Jurkat, Clone E6-1 (cell line): ENCODE measurements at regions not wholly inside any gene's neighbourhood (a gene's known extent, or its start where the extent isn't known, plus 50 kb on each side); places are given as distances from the start of the nearest gene placed in this dataset.
A peak's percentile ranks its signal among the peaks of the same experiment; 100 is the strongest.

Source experiments
- DNase-seq: peaks from one replicate; pipeline ENCODE4 v3.0.0-alpha.2; 2011; ENCODE audit warnings: low read depth, low spot score
- H3K4me3 ChIP-seq: 2 replicates; pipeline ENCODE4 v1.5.1; 2011; ENCODE audit warnings: mild to moderate bottlenecking, low read length, control low read depth, moderate library complexity

DNA sequence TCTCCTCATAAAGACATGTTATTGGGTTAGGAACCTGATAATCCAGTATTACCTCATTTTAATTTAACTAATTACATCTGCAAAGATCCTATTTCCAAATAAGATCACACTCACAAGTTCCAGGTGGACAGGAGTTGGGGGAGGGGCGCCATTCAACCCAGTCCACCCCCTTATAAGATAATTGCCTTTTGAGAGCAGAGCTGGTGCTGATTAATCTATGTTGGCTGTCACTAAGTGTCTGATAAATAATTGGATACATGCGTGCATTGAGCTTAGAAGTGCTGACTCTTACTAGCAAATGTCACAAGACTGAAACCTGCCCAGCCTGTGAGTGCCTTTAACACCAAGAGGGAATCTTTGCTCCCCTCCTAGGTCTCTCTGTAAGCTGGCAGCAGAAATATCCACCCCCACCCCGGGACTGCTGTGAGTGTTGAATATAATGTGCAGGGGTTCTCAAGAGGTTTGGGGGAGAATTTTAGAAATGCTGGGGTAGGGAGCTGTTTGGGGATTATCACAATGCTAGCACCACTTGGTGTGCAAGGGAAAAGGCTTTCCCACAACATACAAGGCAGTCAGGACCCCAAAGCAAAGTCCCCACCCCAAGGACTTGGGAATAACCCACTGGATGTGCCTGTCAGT is 87.5 kb downstream of the ANKRD60 start:
- no peak overlapping the region for H3K4me3 ChIP-seq
- no peak for DNase-seq

- no peak for DNase-seq
- H3K4me3 ChIP-seq, result no peak overlapping the region
Observed at GRCh38 chr20:58139849-58140786, 88.3 kb downstream of the ANKRD60 start.

- H3K4me3 ChIP-seq, result no peak overlapping the region
- DNase-seq, result no peak
Observed at GRCh38 chr20:58138395-58138794, 90.1 kb downstream of the ANKRD60 start.

DNA sequence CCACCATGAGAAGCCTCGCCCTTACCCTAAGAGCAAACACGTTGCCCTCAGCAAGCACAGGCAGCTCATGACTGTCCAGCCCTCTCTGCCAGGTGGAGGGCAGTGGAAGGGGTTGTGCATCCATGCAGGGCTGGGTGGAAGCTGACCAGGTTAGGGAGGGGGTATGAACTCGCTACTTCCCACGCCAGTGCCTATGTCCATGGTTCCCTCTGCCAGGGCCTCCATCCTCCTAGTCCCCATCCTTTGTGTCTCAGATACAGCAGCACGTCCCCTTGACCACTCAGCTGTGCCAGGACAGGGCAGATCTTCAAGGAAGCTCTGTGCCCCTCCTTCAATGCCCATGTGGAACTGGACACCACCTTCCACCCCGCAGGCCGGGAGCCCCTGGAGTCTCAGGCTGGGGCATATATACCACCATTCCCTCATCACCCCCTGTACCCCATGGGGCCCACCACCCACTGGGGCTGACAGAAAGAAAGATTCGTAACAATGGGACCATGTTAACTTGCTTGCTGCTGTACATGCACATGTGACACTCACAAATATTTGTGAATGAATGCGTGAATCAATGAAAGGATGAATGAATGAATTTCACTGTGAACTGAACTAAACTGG is 90.7 kb downstream of the ANKRD60 start:
- no peak for DNase-seq
- H3K4me3 ChIP-seq, result no peak overlapping the region

DNA sequence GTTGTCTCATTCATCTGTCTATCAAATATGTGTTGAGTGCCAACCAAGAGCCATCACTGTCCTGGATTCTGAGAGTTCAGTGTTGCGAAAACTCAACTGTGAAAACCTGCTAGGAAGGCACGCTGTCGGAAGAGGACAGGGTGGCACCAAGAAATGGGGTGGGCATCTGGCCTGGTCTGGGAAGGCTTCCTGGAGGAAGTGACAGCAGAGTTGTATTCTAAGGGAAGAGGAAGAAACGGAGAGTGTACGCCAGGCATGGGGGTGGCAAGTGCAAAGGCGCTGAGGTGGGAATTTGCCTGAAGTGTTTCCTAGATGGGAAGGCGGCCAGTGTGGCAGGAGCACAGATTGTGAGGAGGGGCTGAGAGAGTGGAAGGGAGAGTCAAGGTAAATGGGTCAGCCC is 91.2 kb downstream of the ANKRD60 start:
- no peak overlapping the region for H3K4me3 ChIP-seq
- no peak for DNase-seq

GRCh38 chr20:58136149-58136484 is 92.3 kb downstream of the ANKRD60 start:
- no peak overlapping the region for H3K4me3 ChIP-seq
- DNase-seq, result no peak

- DNase-seq, result no peak
- H3K4me3 ChIP-seq, result no peak overlapping the region
Observed at GRCh38 chr20:58135441-58136148, 92.9 kb downstream of the ANKRD60 start.

GRCh38 chr20:58133020-58133808 is 95.2 kb downstream of the ANKRD60 start:
- H3K4me3 ChIP-seq, result no peak overlapping the region

GRCh38 chr20:58131551-58132142 is 96.8 kb downstream of the ANKRD60 start:
- no peak overlapping the region for H3K4me3 ChIP-seq
- peak; percentile 55 for DNase-seq

More at GRCh38 chr20:58133020-58133808, 95.2 kb downstream of the ANKRD60 start:
- no peak for DNase-seq

- no peak for DNase-seq
- no peak overlapping the region for H3K4me3 ChIP-seq
Observed at GRCh38 chr20:58131151-58131550, 97.3 kb downstream of the ANKRD60 start.

DNA sequence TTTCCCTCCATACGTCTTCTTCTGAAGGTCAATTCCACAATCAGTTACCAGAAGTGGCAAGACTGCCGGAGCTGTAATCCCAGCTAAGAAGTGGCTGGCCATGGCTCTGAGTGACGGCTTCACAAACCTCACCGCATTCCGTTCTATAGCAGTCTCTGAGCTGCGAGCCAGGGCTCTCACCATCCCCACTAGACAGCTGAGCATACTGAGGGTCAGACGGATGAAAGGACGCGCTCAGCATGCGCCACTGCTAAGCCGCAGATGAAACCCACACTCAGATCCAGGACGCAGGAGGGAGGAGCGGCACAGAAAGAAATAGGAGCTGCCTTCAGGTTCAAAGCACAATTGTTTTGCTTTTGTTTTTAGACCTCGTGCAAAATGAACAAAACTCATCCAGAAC is 97.9 kb downstream of the ANKRD60 start:
- DNase-seq, result no peak
- H3K4me3 ChIP-seq, result no peak overlapping the region

- DNase-seq, result no peak
- H3K4me3 ChIP-seq, result no peak overlapping the region
Observed at GRCh38 chr20:58130156-58130555, 98.3 kb downstream of the ANKRD60 start.

DNA sequence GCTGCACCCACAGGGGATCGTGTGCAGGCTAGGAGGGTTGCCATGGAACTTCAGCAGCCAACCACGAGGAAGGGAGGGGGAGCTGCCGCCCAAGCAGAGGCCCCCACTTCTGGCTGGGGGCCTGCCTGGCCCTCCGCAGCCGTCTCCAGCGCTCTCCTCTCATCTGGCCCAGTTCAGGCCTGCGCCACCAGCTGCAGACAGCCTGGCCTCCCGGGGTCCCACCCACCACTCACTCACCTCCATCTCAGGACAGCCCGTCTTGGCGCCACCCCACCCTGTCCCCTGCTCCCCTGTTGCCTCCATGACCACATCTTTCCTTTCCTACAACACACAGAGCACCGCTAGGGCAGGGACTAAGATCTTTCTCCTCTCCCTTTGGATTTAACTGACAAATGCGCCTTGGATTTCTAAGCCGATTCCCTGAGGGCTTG is 98.7 kb downstream of the ANKRD60 start:
- H3K4me3 ChIP-seq, result no peak overlapping the region

DNA sequence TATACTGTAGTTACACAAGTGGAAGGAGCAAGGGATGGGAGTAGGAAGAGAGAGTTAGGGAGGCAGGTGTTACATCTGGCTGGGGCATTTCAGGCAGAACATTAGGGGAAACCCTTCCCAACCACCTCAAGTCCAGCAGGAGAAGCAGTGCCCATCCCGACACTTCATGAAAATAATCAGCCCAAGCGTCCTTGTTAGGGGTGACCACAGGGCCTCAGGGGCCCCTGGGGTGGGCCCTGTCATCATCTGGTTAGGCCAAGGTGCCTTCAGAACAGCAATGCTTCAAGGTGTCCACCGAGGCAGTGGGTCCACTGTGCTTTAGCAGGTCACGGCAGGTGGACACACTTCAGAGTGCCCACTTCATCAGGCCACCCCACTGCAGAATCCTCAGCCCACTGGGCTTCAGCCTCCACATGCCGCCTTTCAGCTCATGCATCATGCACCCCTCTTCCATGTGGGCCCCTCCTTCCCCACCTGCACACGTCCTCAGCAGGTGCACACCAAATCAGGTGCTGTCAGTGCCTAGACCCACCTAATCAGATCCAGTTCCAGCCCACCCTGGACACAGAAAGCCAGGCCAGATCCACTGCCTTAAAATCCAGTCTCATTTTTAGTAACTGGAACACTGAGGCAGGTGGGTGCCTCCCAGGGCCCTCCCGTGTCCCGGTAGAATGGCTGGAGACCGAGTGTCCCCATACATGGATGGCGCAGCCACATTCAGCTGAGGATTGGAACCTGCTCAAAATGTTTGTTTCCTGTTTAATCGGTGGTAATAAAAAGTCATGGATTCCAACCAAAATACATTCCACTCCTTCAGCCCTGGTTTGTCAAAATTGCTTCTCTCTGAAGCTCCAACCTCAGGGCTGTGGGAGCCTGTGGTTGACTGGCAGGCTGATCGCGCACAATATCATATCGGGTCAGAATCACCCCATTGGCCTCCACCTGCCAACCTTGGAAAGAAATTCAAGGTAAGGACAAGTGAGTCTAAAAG is 99.5 kb downstream of the ANKRD60 start:
- H3K4me3 ChIP-seq, result no peak overlapping the region
- no peak for DNase-seq

More for the DNA sequence above, 98.7 kb downstream of the ANKRD60 start:
- DNase-seq, result no peak

DNA sequence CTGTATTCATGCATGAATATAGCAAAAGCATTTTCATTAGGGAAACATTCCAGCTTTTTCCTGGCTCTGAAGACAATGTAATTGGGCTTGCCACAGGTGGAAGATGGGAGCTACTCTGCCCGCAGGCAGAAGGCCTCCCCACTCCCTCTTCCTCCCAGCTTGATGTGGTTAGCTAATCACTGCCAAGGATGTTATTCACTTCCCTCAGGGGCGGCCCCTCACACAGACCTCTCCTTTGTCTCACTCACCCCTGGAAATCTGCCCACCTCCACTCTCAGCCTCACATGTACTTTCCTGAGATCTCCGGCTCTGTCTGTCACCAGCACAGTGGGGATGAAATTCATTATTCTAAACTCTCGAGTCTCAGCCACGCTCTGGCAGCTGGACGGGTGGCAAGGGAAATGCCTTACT is 100.7 kb downstream of the ANKRD60 start:
- DNase-seq, result peak; percentile 30
- no peak overlapping the region for H3K4me3 ChIP-seq

DNA sequence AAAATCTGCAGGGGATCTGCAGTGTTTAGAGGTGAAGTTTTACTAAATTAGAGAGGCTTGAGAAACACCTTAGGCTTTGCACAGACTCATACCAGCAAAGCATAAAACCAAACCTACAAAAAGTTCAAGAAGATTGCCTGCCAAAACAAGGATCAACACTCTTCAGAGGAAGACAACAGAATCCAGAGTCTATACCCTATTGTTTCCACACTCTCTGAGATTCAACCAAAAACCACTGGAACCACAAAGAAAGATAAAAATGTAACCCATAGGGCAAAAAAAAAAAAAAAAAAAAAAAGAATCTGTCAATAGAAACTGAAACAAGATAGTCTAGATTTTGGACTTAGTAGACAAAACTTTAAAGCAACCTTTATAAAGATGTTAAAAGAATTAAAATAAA is 102.7 kb downstream of the ANKRD60 start:
- peak; percentile 57 for DNase-seq
- H3K4me3 ChIP-seq, result no peak overlapping the region

- H3K4me3 ChIP-seq, result no peak overlapping the region
- no peak for DNase-seq
Observed at GRCh38 chr20:58117944-58118343, 110.5 kb downstream of the ANKRD60 start.
